Endothelial cell of umbilical vein (primary cell): ENCODE measurements at regions not wholly inside any gene's neighbourhood (a gene's known extent, or its start where the extent isn't known, plus 50 kb on each side); places are given as distances from the start of the nearest gene placed in this dataset.

Experiments
- EZH2 ChIP-seq: IDR thresholded peaks from 2 replicates; pipeline ENCODE4 v1.6.1; 2012; ENCODE audit warnings: borderline replicate concordance, low read depth, mild to moderate bottlenecking, moderate library complexity, low read length, inconsistent platforms; ENCODE audit not compliant: severe bottlenecking
- GATA2 ChIP-seq: IDR thresholded peaks from 2 replicates; pipeline ENCODE4 v1.7.0; 2011; ENCODE audit warnings: low read depth, mild to moderate bottlenecking, moderate library complexity, mixed read lengths, low read length; ENCODE audit not compliant: insufficient read length, insufficient read depth
- MAX ChIP-seq: IDR thresholded peaks from 2 replicates; pipeline ENCODE4 v1.6.1; 2011; ENCODE audit not compliant: insufficient read depth, insufficient read length
- MYC ChIP-seq: IDR thresholded peaks from one replicate; pipeline ENCODE4 v1.6.1; 2011; ENCODE audit warnings: mild to moderate bottlenecking, low read depth, low read length
- POLR2A ChIP-seq: IDR thresholded peaks from 2 replicates; pipeline ENCODE4 v1.6.1; 2012; ENCODE audit warnings: low read depth, mild to moderate bottlenecking, control low read depth, low read length
- POLR2AphosphoS5 ChIP-seq: IDR thresholded peaks from 2 replicates; pipeline ENCODE4 v1.6.1; 2012; ENCODE audit warnings: low read depth, mild to moderate bottlenecking, control low read depth, low read length, moderate library complexity; ENCODE audit not compliant: insufficient read depth
- TF ChIP-seq, protein P1 (sequence below), 2 donors: IDR thresholded peaks; 1 replicate in 1 of 2; 2 replicates in 1 of 2; pipeline ENCODE4 v1.5.1; 2011; ENCODE audit warnings: low read length in 2 of 2, mild to moderate bottlenecking in 2 of 2, moderate library complexity in 2 of 2, control low read depth in 1 of 2, inconsistent platforms in 1 of 2, low read depth in 1 of 2; ENCODE audit not compliant: insufficient read depth in 1 of 2; ENCODE audit errors: extremely low read depth in 1 of 2

GRCh38 chr6:56343295-56343694, 95.9 kb upstream of the COL21A1 start:
- TF ChIP-seq, protein P1, sequence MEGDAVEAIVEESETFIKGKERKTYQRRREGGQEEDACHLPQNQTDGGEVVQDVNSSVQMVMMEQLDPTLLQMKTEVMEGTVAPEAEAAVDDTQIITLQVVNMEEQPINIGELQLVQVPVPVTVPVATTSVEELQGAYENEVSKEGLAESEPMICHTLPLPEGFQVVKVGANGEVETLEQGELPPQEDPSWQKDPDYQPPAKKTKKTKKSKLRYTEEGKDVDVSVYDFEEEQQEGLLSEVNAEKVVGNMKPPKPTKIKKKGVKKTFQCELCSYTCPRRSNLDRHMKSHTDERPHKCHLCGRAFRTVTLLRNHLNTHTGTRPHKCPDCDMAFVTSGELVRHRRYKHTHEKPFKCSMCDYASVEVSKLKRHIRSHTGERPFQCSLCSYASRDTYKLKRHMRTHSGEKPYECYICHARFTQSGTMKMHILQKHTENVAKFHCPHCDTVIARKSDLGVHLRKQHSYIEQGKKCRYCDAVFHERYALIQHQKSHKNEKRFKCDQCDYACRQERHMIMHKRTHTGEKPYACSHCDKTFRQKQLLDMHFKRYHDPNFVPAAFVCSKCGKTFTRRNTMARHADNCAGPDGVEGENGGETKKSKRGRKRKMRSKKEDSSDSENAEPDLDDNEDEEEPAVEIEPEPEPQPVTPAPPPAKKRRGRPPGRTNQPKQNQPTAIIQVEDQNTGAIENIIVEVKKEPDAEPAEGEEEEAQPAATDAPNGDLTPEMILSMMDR (IDR thresholded peaks at IDR 0.05; ENCODE audit: extremely low read depth in 1 of 2, insufficient read depth in 1 of 2, low read depth in 1 of 2, low read length in 2 of 2): no peak
- TF ChIP-seq POLR2A: no peak
- no peak for TF ChIP-seq EZH2
- TF ChIP-seq MYC: no peak
- no peak for TF ChIP-seq POLR2AphosphoS5
- no peak for TF ChIP-seq MAX
- no peak for TF ChIP-seq GATA2
